RWPE2 (cell line): ENCODE measurements at regions not wholly inside any gene's neighbourhood (a gene's known extent, or its start where the extent isn't known, plus 50 kb on each side); places are given as distances from the start of the nearest gene placed in this dataset.
"Not testable (repeated sequence)": the region's sequence is repeated elsewhere in the genome, so short reads cannot be mapped to it uniquely, and the experiment has no call there.

ENCODE experiments used
- ATAC-seq: fragments of 200-7000 bp; cut with Tn5 transposase; 3 replicates; pipeline ENCODE4 v1.9.1; 2021; ENCODE audit warnings: low read depth
- DNase-seq: peaks from one replicate; pipeline ENCODE4 v3.0.0-alpha.2; 2020; ENCODE audit warnings: low spot score
- H3K27ac ChIP-seq: fragments of 450-650 bp; 2 replicates; pipeline ENCODE4 v1.5.1; 2017; ENCODE audit warnings: mild to moderate bottlenecking; ENCODE audit not compliant: poor library complexity, severe bottlenecking
- H3K27me3 ChIP-seq: fragments of 250-450 bp; sonication (Bioruptor Pico); 2 replicates; pipeline ENCODE4 v1.5.1; 2021; ENCODE audit warnings: mild to moderate bottlenecking, moderate library complexity; ENCODE audit not compliant: insufficient read depth, poor library complexity, severe bottlenecking
- H3K36me3 ChIP-seq: fragments of 250-450 bp; sonication (Bioruptor Pico); 2 replicates; pipeline ENCODE4 v1.5.1; 2020; ENCODE audit warnings: low read depth, mild to moderate bottlenecking, moderate library complexity
- H3K4me1 ChIP-seq: fragments of 250-450 bp; sonication (Bioruptor Pico); 2 replicates; pipeline ENCODE4 v1.5.1; 2021; ENCODE audit warnings: mild to moderate bottlenecking, moderate library complexity; ENCODE audit not compliant: insufficient read depth, poor library complexity, severe bottlenecking
- H3K4me3 ChIP-seq: fragments of 250-450 bp; sonication (Bioruptor Pico); 2 replicates; pipeline ENCODE4 v1.5.1; 2021; ENCODE audit warnings: mild to moderate bottlenecking, moderate library complexity; ENCODE audit not compliant: severe bottlenecking
- H3K9me3 ChIP-seq: fragments of 250-450 bp; sonication (Bioruptor Pico); 2 replicates; pipeline ENCODE4 v1.5.1; 2021; ENCODE audit warnings: mild to moderate bottlenecking, moderate library complexity; ENCODE audit not compliant: severe bottlenecking
- CTCF ChIP-seq: fragments of 450-650 bp; IDR thresholded peaks from one replicate; pipeline ENCODE4 v1.5.1; 2017; ENCODE audit warnings: mild to moderate bottlenecking, moderate library complexity; ENCODE audit not compliant: poor library complexity, severe bottlenecking

- ATAC-seq = peak; percentile 87
- Histone ChIP-seq H3K36me3 (no peaks in the 10 kb centered on the region), H3K4me3 (no peak overlapping the region), H3K27me3 (no peaks in the 10 kb centered on the region), H3K4me1 (peaks cover 14% of the 10 kb centered on the region), H3K9me3 (no peaks in the 10 kb centered on the region), H3K27ac (no peak overlapping the region)
- DNase-seq = no peak
- TF ChIP-seq CTCF = no peak
Measured at GRCh38 chr7:16939161-16939560, 57.4 kb upstream of the AGR3 start.

- Histone ChIP-seq H3K4me3 (no peak overlapping the region), H3K27ac (no peak overlapping the region), H3K36me3 (no peaks in the 10 kb centered on the region), H3K4me1 (peaks cover 6% of the 10 kb centered on the region), H3K9me3 (no peaks in the 10 kb centered on the region), H3K27me3 (no peaks in the 10 kb centered on the region)
- DNase-seq (no peak), ATAC-seq (no peak)
- no peak for TF ChIP-seq CTCF
Measured at GRCh38 chr7:16940776-16941175, 59.0 kb upstream of the AGR3 start.

GRCh38 chr7:16942929-16943509 lies 61.2 kb upstream of the AGR3 start:
- Histone ChIP-seq H3K4me3 (no peak overlapping the region), H3K27ac (no peak overlapping the region), H3K36me3 (no peaks in the 10 kb centered on the region), H3K9me3 (no peaks in the 10 kb centered on the region), H3K4me1 (peaks cover 6% of the 10 kb centered on the region), H3K27me3 (no peaks in the 10 kb centered on the region)
- no peak for ATAC-seq
- DNase-seq = no peak
- no peak for TF ChIP-seq CTCF

- ATAC-seq (no peak), DNase-seq (no peak)
- no peaks in the 10 kb centered on the region for H3K27me3 ChIP-seq
- peaks cover 6% of the 10 kb centered on the region for H3K9me3 ChIP-seq
- no peak overlapping the region for H3K27ac ChIP-seq
- no peaks in the 10 kb centered on the region for H3K4me1 ChIP-seq
- no peaks in the 10 kb centered on the region for H3K36me3 ChIP-seq
- H3K4me3 ChIP-seq = no peak overlapping the region
- TF ChIP-seq CTCF = no peak
Measured at GRCh38 chr7:16944936-16945335, 63.2 kb upstream of the AGR3 start.

GRCh38 chr7:16945372-16945771 lies 63.6 kb upstream of the AGR3 start:
- Histone ChIP-seq H3K4me3 (no peak overlapping the region), H3K4me1 (no peaks in the 10 kb centered on the region), H3K27me3 (no peaks in the 10 kb centered on the region), H3K9me3 (peaks cover 6% of the 10 kb centered on the region), H3K36me3 (no peaks in the 10 kb centered on the region), H3K27ac (no peak overlapping the region)
- TF ChIP-seq CTCF = no peak
- no peak for DNase-seq
- no peak for ATAC-seq

- ATAC-seq, H3K27ac ChIP-seq, H3K9me3 ChIP-seq, H3K36me3 ChIP-seq, DNase-seq, H3K4me3 ChIP-seq, H3K27me3 ChIP-seq, H3K4me1 ChIP-seq: not testable (repeated sequence)
Measured at GRCh38 chr7:16948110-16948509, 66.3 kb upstream of the AGR3 start.
